Choroid plexus epithelial cell (primary cell): ENCODE measurements at regions not wholly inside any gene's neighbourhood (a gene's known extent, or its start where the extent isn't known, plus 50 kb on each side); places are given as distances from the start of the nearest gene placed in this dataset.

Experiments
- DNase-seq: peaks from one replicate; pipeline ENCODE4 v3.0.0-alpha.2; 2010; ENCODE audit warnings: low read depth
- H3K4me3 ChIP-seq: 2 replicates; pipeline ENCODE4 v1.5.1; 2011; ENCODE audit warnings: low read depth, mild to moderate bottlenecking, control low read depth, low read length, moderate library complexity
- TF ChIP-seq, protein P1 (sequence below): conservative IDR thresholded peaks from 2 replicates; pipeline ENCODE4 v1.5.1; 2011; ENCODE audit warnings: low read depth, mild to moderate bottlenecking, control low read depth, inconsistent platforms, low read length, moderate library complexity

DNA sequence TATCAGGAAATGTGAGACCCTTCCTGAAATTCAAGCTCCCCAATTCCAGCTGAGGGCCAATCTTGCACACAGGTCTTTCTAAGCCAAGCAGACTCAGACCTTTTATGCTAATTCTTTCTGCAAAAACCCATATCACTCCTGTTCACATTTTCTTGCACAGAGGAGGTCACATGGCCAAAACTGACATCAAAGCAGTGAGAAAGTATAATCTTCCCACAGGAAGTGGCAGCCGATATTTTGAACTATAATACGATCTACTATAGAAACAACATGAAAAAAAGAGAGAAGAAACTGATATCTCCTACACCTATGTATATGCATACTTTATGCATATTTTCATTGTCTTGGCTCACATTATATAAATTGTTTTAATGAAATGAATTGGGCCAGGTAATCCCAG, 132.9 kb upstream of the SSTR1 start:
- TF ChIP-seq, protein P1, sequence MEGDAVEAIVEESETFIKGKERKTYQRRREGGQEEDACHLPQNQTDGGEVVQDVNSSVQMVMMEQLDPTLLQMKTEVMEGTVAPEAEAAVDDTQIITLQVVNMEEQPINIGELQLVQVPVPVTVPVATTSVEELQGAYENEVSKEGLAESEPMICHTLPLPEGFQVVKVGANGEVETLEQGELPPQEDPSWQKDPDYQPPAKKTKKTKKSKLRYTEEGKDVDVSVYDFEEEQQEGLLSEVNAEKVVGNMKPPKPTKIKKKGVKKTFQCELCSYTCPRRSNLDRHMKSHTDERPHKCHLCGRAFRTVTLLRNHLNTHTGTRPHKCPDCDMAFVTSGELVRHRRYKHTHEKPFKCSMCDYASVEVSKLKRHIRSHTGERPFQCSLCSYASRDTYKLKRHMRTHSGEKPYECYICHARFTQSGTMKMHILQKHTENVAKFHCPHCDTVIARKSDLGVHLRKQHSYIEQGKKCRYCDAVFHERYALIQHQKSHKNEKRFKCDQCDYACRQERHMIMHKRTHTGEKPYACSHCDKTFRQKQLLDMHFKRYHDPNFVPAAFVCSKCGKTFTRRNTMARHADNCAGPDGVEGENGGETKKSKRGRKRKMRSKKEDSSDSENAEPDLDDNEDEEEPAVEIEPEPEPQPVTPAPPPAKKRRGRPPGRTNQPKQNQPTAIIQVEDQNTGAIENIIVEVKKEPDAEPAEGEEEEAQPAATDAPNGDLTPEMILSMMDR = no peak
- DNase-seq = no peak
- H3K4me3 ChIP-seq = no peak overlapping the region

DNA sequence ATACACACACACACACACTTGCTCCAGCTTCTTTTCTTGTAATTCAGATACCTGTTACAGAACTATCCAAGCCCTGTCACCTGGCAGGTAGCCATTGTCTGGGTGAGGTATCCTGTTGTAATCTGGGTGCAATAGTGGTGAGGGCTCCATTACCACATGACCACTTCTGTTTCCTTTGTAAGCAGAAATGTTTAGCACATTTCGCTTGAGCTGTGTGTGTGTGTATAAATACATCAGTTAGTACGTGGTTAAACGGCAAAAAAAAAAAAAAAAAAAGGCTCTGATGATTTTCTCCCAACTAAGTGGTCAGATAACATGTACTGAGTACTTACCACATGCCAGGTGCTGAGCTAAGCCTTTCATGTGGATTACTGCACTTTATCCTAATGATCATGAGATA, 129.3 kb upstream of the SSTR1 start:
- no peak overlapping the region for H3K4me3 ChIP-seq
- no peak for DNase-seq
- TF ChIP-seq, protein P1 = no peak

DNA sequence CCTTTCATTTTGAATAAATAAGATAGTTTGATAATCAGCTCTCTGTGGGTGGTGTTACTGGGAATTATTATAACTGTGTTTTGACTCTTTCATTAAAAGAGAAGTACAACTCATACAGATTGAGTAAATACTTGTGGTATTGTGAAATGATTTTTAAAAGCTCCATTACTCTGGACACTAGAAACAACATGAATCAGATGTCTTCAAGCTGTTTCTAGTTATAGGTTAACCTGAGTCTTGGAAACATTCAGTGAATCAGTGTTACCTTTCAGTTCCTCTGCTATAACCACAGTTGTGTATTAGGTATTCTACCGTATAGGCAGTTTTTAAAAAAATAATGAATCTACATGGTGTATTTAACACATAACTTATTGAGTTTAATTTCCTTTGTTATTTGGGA, 128.4 kb upstream of the SSTR1 start:
- no peak overlapping the region for H3K4me3 ChIP-seq
- peak; percentile 6 for DNase-seq
- TF ChIP-seq, protein P1 = no peak

DNA sequence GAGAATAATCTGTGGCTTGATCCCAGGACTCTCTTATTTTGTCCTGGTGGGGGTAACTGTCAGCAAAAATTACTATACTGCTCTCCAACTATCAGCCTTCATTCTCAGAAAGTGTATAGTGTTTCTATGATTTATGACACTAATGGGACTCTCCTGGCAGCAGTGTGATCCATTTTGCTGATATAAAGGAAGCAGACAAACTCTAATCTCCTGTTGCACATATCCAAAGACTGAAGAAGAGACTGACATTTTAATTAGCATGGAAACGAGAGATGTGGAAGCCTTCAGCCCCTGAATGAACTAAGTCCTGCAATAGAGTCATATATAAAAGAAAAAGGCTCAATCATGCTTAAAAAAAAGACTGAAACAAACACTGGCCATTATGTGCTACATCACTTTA, 127.8 kb upstream of the SSTR1 start:
- DNase-seq = no peak
- TF ChIP-seq, protein P1 = no peak
- no peak overlapping the region for H3K4me3 ChIP-seq

DNA sequence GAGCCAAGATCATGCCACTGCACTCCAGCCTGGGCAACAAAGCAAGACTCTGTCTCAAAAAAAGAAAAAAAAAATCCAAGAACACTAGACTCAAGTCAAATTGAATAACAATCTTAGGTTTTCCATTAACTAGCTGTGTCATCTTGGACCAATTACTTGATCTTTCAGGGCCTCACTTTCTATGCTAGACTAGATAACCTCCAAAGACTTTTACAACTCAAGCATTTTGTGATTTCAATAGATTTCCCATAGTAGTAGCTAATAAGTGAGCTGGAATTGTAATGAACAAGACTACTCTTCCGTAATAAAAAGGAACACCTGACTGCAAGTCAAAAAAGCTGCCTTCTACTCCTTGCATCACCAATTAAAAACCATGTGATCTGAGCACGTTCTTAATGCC, 127.0 kb upstream of the SSTR1 start:
- TF ChIP-seq, protein P1 = no peak
- H3K4me3 ChIP-seq = no peak overlapping the region
- DNase-seq = no peak

DNA sequence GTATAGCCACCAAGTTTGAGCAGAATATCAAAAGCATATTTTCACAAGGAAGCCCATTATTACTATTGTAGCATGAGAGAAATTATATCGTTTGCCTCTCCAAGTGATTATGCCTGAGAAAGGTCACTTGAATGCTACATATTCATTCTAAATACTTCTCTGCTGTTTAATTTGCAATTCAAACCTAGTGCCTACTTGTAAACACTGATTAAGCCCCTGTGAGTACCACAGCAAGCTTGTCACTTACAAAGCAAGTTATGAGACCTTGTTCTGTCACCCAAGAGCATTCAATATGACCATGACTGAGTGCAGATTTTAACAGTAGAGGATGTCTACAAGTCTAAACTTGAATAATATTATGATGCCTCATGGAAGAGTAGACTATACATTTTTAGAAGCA, 124.7 kb upstream of the SSTR1 start:
- TF ChIP-seq, protein P1 = no peak
- no peak for DNase-seq
- no peak overlapping the region for H3K4me3 ChIP-seq

DNA sequence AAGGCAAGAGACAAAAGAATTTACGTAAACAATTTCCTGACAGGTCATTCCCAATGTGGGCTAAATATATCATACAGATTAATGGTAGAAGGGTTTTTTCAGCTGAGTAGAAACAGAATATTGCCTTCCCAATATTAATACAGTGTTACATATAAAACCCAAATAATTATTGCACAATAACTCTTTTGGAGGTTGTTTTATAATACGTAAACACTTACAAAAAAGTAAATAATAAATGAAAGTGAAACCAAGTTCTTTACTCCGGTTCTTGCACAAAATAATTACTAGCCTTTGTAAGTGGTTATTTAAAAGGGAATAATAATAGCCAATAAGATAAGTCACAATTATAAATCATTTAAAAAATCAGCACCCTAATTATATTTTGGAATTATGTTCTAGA, 118.6 kb upstream of the SSTR1 start:
- DNase-seq = no peak
- TF ChIP-seq, protein P1 = no peak
- H3K4me3 ChIP-seq = no peak overlapping the region
